Inferior parietal cortex (tissue), 1 donor: ENCODE measurements at regions not wholly inside any gene's neighbourhood (a gene's known extent, or its start where the extent isn't known, plus 50 kb on each side); places are given as distances from the start of the nearest gene placed in this dataset.
A peak's percentile ranks its signal among the peaks of the same experiment; 100 is the strongest.
"Not testable (repeated sequence)": the region's sequence is repeated elsewhere in the genome, so short reads cannot be mapped to it uniquely, and the experiment has no call there.

Experiments
- DNase-seq: peaks from one replicate; pipeline ENCODE4 v3.0.0-alpha.2; 2016; ENCODE audit errors: extremely low spot score

DNA sequence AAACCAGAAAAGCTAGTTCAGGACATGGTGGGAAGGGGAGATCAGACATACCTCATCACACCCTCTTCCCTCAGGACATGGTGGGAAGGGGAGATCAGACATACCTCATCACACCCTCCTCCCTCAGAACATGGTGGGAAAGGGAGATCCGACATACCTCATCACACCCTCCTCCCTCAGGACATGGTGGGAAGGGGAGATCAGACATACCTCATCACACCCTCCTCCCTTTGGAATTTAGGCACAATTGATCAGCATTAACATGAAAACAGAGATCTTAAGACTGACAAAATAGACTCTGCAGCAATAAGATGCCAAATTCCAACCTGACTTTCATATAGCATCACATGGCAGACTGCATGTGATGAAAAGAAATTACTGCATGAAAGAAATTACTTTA, 412.7 kb upstream of the ZNF717 start:
- no peak for DNase-seq

- no peak for DNase-seq
Observed at GRCh38 chr3:76199382-76199781, 414.0 kb upstream of the ZNF717 start.

DNA sequence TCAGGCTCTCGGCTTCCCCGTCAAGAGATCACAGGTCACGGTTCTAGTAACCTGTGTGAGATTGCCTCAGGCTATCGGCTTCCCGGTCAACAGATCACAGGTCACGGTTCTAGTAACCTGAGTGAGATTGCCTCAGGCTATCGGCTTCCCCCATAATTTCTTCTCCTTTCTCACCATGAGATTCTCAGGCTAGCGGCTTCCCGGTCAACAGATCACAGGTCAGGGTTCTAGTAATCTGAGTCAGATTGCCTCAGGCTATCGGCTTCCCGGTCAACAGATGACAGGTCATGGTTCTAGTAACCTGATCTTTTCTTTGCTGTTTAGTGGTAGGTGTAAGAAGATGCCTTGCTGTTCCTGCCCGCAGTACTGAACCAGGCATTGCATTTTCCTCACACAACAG, 418.2 kb upstream of the ZNF717 start:
- DNase-seq, result no peak

GRCh38 chr3:76206346-76206745, 421.0 kb upstream of the ZNF717 start:
- DNase-seq, result no peak

DNA sequence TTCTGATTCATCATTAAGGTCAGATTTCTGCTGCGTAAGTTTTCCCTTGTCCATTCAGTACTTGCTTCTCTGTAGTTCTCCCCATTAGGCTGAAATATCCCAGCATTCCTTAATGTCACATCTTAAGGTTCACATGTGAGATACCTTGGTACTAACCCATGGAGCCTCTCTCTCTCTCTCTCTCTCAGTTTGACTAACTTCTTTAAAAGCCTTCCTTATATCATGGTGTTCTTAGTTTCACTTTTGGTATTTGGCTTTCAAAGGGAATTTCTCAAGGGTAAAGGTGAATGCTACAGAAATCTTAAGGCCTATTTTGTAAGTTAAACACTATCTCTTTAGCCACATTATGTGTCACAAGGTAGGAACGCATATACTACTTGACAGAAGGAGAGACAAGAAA, 427.3 kb upstream of the ZNF717 start:
- no peak for DNase-seq

DNA sequence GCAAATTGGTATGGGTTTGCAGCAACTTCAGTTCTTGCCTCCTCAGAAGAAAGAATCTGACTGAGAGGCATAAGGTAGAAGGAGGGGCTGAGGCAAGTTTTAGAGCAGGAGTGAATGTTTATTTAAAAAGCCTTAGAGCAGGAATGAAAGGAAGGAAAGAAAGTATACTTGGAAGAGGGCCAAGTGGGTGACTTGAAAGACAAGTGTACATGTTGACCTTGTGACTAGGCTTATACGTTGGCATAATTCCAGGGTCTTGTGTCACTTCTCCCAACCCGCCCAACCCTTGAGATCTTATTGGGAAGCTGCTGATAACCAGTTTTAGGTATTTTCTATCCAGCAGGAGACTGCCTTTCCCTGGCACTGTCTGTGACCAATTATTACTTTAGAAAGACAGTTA, 436.9 kb upstream of the ZNF717 start:
- DNase-seq, result no peak

GRCh38 chr3:76231258-76231657, 445.9 kb upstream of the ZNF717 start:
- no peak for DNase-seq

DNA sequence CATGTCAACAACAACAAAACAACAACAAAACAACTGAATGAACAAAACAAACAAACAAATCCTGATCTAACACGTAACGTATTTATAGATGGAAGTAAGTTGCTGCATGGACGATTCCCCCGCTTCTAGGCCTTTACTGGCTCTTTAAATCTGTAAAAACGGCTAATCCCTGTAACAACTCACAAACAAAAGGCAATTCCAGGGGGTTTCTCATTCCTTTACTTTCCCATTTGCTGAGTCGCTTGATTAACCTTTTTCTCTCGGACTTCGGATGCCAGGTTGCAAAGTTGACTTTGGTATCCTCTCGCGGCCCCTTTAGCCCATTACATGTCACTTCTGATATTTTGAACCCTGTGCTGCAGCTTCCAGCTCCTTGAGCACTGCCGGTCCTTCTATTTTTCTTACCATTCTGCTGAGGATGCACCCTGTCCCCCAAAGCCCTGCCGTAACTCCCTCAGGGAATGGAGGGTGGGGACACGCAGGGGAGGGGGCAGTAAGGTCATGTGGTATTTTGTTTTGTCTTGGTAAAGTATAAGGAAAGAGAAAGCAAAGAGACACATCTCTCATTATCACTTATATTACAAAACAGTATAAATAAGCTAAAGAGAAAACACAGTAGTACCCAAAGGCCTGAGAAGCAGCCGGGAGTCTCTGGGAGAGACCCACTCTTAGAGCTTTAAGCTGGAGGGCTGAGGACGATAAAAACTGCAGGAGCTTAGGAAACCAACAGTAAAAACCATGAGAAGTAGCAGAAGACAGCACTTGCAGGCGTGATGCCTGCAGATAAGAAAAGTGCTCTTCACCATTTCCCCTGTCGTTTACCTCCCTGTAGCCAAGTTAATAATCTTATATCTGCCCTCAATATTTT, 457.8 kb upstream of the ZNF717 start:
- DNase-seq, result no peak

- no peak for DNase-seq
Observed at GRCh38 chr3:76245073-76245472, 459.7 kb upstream of the ZNF717 start.

- no peak for DNase-seq
Observed at GRCh38 chr3:76245622-76246021, 460.3 kb upstream of the ZNF717 start.

DNA sequence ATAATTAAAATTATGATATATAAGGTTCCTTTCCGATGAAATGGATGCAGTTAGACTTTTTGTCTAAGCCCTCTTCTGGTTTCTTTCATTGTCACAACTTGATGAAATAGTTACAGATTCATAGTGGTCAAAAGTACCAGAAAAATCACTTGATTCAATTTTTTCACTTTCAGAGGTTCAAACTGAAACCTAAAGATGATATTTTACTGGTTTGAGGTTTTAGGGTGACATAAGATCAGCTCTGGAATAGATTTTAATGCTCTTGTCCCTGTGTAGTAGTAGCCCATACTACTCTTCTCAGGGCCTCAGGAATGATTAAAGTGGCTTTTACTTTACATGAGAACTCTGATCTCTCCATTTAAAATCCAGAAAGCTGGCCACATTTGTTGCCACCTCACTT, 479.1 kb upstream of the ZNF717 start:
- DNase-seq, result no peak

- DNase-seq, result no peak
Observed at GRCh38 chr3:76264911-76265310, 479.6 kb upstream of the ZNF717 start.

- DNase-seq, result no peak
Observed at GRCh38 chr3:76266511-76266910, 481.2 kb upstream of the ZNF717 start.

- no peak for DNase-seq
Observed at GRCh38 chr3:76267851-76268380, 482.6 kb upstream of the ZNF717 start.

- DNase-seq, result no peak
Observed at GRCh38 chr3:76293856-76294255, 508.5 kb upstream of the ZNF717 start.

DNA sequence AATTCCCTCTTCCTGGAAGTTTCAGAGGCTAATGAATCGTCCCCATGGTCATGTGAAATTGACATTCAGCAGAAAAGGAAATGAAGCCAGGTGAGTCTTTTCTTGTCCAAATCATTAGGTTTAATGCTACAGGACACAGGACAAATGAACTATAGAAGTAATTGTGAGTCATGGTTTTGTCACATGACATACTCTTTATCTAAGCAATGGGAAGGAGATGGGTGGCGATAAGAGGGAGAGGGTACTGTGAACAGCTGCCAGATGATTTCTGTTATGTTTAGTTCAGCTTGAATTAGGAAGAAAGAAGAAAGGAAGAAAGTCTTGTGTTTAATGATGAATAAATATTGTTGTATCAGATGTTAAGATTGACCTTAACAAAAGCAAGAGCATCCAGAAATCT, 515.4 kb upstream of the ZNF717 start:
- DNase-seq, result no peak

DNA sequence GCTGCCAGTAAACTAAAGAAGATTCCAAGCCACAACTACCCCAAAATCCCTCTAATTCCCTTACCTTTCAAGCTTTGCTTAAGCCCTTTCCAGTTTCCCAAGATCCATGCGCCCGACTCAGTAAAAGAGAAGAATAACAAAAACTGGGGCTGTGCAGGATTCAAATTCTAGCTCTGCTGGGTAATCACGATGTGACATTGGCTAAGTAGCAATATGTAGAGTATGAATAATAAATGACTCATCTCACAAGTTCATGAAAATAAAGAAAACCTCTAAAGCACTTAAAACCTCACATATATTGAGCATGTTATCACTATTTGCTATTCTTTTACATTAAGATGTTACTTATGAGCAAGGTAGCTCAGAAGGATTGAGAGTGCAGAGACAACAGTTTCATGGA, 522.2 kb upstream of the ZNF717 start:
- DNase-seq, result no peak

DNA sequence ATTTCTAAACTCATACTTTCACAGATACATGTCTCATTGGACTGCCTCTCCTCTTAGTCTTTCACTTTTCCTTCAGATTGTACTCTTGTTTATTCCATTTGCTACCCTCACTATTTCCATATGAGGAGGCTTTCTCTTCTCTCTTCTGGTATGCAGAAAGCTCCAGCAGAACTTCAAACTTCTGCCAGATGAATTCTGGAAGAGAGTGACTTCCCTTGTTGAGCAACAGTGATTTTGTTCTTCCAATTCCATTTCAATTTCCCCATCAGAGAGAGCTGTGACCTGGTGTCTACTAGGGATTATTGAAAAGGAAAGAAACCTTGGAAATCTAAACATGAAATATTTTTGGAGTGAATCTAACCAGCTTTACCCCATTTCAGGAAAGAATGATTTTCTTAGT, 523.2 kb upstream of the ZNF717 start:
- DNase-seq, result no peak

- no peak for DNase-seq
Observed at GRCh38 chr3:76310089-76310488, 524.7 kb upstream of the ZNF717 start.

- DNase-seq, result peak; percentile 45
Observed at GRCh38 chr3:76310667-76311066, 525.3 kb upstream of the ZNF717 start.

DNA sequence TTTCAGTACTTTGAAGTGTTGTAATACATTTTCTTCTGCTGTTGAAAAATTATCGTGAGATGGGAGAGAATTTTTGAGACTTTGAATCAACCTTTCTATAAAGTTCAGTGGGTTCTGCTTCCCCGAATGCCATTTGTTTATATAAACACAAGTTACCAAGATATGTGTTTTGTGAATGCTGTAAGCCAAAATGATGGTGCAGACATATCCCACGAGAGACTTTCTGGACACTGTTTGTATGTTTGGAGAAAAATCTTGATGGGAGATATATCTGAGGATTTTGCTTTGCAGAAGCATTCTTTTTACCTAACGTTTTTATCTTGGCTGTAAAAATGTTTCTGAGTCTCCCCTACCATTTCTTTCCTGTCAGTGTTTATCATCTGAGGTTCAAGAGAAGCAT, 526.6 kb upstream of the ZNF717 start:
- DNase-seq, result no peak

GRCh38 chr3:76315906-76316305, 530.6 kb upstream of the ZNF717 start:
- not testable (repeated sequence) for DNase-seq

GRCh38 chr3:76321614-76322013, 536.3 kb upstream of the ZNF717 start:
- no peak for DNase-seq

GRCh38 chr3:76324101-76324500, 538.8 kb upstream of the ZNF717 start:
- no peak for DNase-seq
